Liver (tissue), 8 donors: ENCODE measurements at regions not wholly inside any gene's neighbourhood (a gene's known extent, or its start where the extent isn't known, plus 50 kb on each side); places are given as distances from the start of the nearest gene placed in this dataset.

Experiments used
- DNase-seq: peaks from one replicate; pipeline ENCODE4 v3.0.0-alpha.2; 2017; ENCODE audit warnings: low spot score
- H3K27ac ChIP-seq, 2 donors: one replicate each; pipeline ENCODE4 v1.7.0; 2013; ENCODE audit warnings: inconsistent platforms in 2 of 2, low read length in 2 of 2, control low read depth in 1 of 2, low read depth in 1 of 2, mild to moderate bottlenecking in 1 of 2
- H3K27me3 ChIP-seq, 4 donors: one replicate each; pipeline versions ENCODE4 v1.6.1 to v1.7.0; 2013; ENCODE audit warnings: low read length in 3 of 4, inconsistent platforms in 1 of 4, mild to moderate bottlenecking in 1 of 4, moderate library complexity in 1 of 4; ENCODE audit not compliant: control insufficient read depth in 4 of 4, insufficient read depth in 4 of 4
- H3K36me3 ChIP-seq, 4 donors: one replicate each; pipeline versions ENCODE4 v1.6.1 to v1.7.0; 2013; ENCODE audit warnings: low read length in 3 of 4, mild to moderate bottlenecking in 3 of 4, low read depth in 1 of 4, moderate library complexity in 1 of 4; ENCODE audit not compliant: control insufficient read depth in 4 of 4, insufficient read depth in 3 of 4
- H3K4me1 ChIP-seq, 4 donors: one replicate each; pipeline versions ENCODE4 v1.6.1 to v1.7.0; 2013; ENCODE audit warnings: low read length in 3 of 4, mild to moderate bottlenecking in 3 of 4, moderate library complexity in 1 of 4; ENCODE audit not compliant: control insufficient read depth in 4 of 4, insufficient read depth in 4 of 4
- H3K4me3 ChIP-seq, 3 donors: one replicate each; pipeline versions ENCODE4 v1.6.1 to v1.7.0; 2013; ENCODE audit warnings: low read length in 3 of 3, control low read depth in 1 of 3, low read depth in 1 of 3, mild to moderate bottlenecking in 1 of 3
- H3K9ac ChIP-seq, 2 donors: one replicate each; pipeline ENCODE4 v1.7.0; 2013; ENCODE audit warnings: low read length in 2 of 2, mild to moderate bottlenecking in 2 of 2, moderate library complexity in 2 of 2, control low read depth in 1 of 2, low read depth in 1 of 2
- H3K9me3 ChIP-seq, 4 donors: one replicate each; pipeline versions ENCODE4 v1.6.1 to v1.7.0; 2013; ENCODE audit warnings: low read length in 3 of 4; ENCODE audit not compliant: control insufficient read depth in 4 of 4
- ATF3 ChIP-seq: IDR thresholded peaks from 2 replicates; pipeline ENCODE4 v1.6.1; 2016; ENCODE audit warnings: antibody characterized with exemption
- CTCF ChIP-seq: fragments of 150-350 bp; IDR thresholded peaks from 2 replicates; pipeline ENCODE4 v1.5.1; 2017; ENCODE audit warnings: improper control_type of control experiment, low read depth, low read length; ENCODE audit not compliant: missing input control
- EGR1 ChIP-seq, 2 donors: IDR thresholded peaks; 2 replicates each; pipeline ENCODE4 v1.6.1; 2016 to 2018; ENCODE audit warnings: antibody characterized with exemption in 2 of 2, low read depth in 2 of 2
- FOXA1 ChIP-seq: IDR thresholded peaks from 2 replicates; pipeline ENCODE4 v1.6.1; 2016; ENCODE audit warnings: antibody characterized with exemption
- GABPA ChIP-seq, 2 donors: IDR thresholded peaks in 1 of 2; conservative IDR thresholded peaks in 1 of 2; 2 replicates each; pipeline ENCODE4 v1.6.1; 2016; ENCODE audit warnings: antibody characterized with exemption in 2 of 2, mild to moderate bottlenecking in 1 of 2, moderate library complexity in 1 of 2
- HNF4A ChIP-seq, 2 donors: conservative IDR thresholded peaks; 2 replicates each; pipeline ENCODE4 v1.6.1; 2016; ENCODE audit warnings: antibody characterized with exemption in 2 of 2, mild to moderate bottlenecking in 2 of 2
- HNF4G ChIP-seq: IDR thresholded peaks from 2 replicates; pipeline ENCODE4 v1.6.1; 2016; ENCODE audit warnings: antibody characterized with exemption
- MAX ChIP-seq: IDR thresholded peaks from 2 replicates; pipeline ENCODE4 v1.6.1; 2016; ENCODE audit warnings: antibody characterized with exemption
- REST ChIP-seq: IDR thresholded peaks from 2 replicates; pipeline ENCODE4 v1.6.1; 2016; ENCODE audit warnings: antibody characterized with exemption, mild to moderate bottlenecking
- RXRA ChIP-seq, 2 donors: IDR thresholded peaks; 2 replicates each; pipeline ENCODE4 v1.6.1; 2017 to 2018; ENCODE audit warnings: antibody characterized with exemption in 2 of 2, mild to moderate bottlenecking in 1 of 2
- TAF1 ChIP-seq: conservative IDR thresholded peaks from 2 replicates; pipeline ENCODE4 v1.6.1; 2016; ENCODE audit warnings: antibody characterized with exemption, mild to moderate bottlenecking
- WGBS: extraction: QIAGEN DNeasy Blood & Tissue Kit; methylation state at CpG from one replicate; pipeline ENCODE4 v1.1.7; 2013; 5-methylcytosine and 5-hydroxymethylcytosine counted together
- donor health status: healthy.
- donor health status: healthy.
- donor health status: healthy.
- donor health status: healthy.
- donor health status: healthy.

- TF ChIP-seq FOXA1, result no peak
- TF ChIP-seq RXRA (IDR thresholded peaks at IDR 0.05), result no peak
Measured at GRCh38 chr7:125173571-125173970, 243.9 kb upstream of the POT1 start (continued).

GRCh38 chr7:125169088-125169487 is 239.5 kb upstream of the POT1 start:
- no peaks in the 10 kb centered on the region for H3K36me3 ChIP-seq
- H3K4me3 ChIP-seq, result no peak overlapping the region
- no peaks in the 10 kb centered on the region for H3K9me3 ChIP-seq
- no peaks in the 10 kb centered on the region for H3K4me1 ChIP-seq
- no peaks in the 10 kb centered on the region for H3K27me3 ChIP-seq
- no peak for DNase-seq
- TF ChIP-seq FOXA1, result no peak
- no peak for TF ChIP-seq HNF4G
- TF ChIP-seq REST, result no peak
- TF ChIP-seq ATF3, result no peak
- no peak for TF ChIP-seq MAX
- whole genome bisulfite sequencing, result 94% methylated on average over 1 of the region's 1 CpG
- no peak overlapping the region for H3K27ac ChIP-seq
- H3K9ac ChIP-seq, result no peak overlapping the region

- Histone ChIP-seq H3K9ac (no peak overlapping the region), H3K27ac (no peak overlapping the region), H3K9me3 (no peaks in the 10 kb centered on the region), H3K27me3 (no peaks in the 10 kb centered on the region), H3K4me1 (no peaks in the 10 kb centered on the region), H3K36me3 (no peaks in the 10 kb centered on the region), H3K4me3 (no peak overlapping the region)
- DNase-seq, result no peak
- no peak for TF ChIP-seq GABPA (IDR thresholded peaks at IDR 0.05 in 1 of 2, conservative IDR thresholded peaks at IDR 0.05 in 1 of 2)
- no peak for TF ChIP-seq REST
- no peak for TF ChIP-seq HNF4A (conservative IDR thresholded peaks at IDR 0.05)
- no peak for TF ChIP-seq MAX
- TF ChIP-seq CTCF, result no peak
- TF ChIP-seq HNF4G, result no peak
- no peak for TF ChIP-seq EGR1 (IDR thresholded peaks at IDR 0.05; ENCODE audit: low read depth in 2 of 2)
- no peak for TF ChIP-seq TAF1
- 88% methylated on average over 1 of the region's 1 CpG for WGBS
Measured at GRCh38 chr7:125154930-125155329, 225.3 kb upstream of the POT1 start.
